SK-N-SH treated with all-trans-retinoic acid at 6 μM for 48 hours (cell line): ENCODE measurements at regions not wholly inside any gene's neighbourhood (a gene's known extent, or its start where the extent isn't known, plus 50 kb on each side); places are given as distances from the start of the nearest gene placed in this dataset.
"Not testable (repeated sequence)": the region's sequence is repeated elsewhere in the genome, so short reads cannot be mapped to it uniquely, and the experiment has no call there.

Experiments
- ATAC-seq: fragments of 200-7000 bp; cut with Tn5 transposase; 3 replicates; pipeline ENCODE4 v1.9.1; 2020; ENCODE audit warnings: mild to moderate bottlenecking, moderate library complexity
- BACH2 ChIP-seq: fragments of 250-450 bp; sonication (Bioruptor Pico); IDR thresholded peaks from 2 replicates; pipeline ENCODE4 v1.9.0; 2021; ENCODE audit warnings: mild to moderate bottlenecking, borderline replicate concordance
- CSDC2 ChIP-seq: fragments of 250-450 bp; sonication (Bioruptor Pico); IDR thresholded peaks from 2 replicates; pipeline ENCODE4 v1.5.0; 2020; ENCODE audit warnings: mild to moderate bottlenecking, moderate library complexity
- GLIS3 ChIP-seq: fragments of 250-450 bp; sonication (Bioruptor Pico); IDR thresholded peaks from 2 replicates; pipeline ENCODE4 v1.5.0; 2020; ENCODE audit warnings: mild to moderate bottlenecking, moderate library complexity
- ISL1 ChIP-seq: fragments of 250-450 bp; sonication (Bioruptor Pico); IDR thresholded peaks from 2 replicates; pipeline ENCODE4 v2.1.2; 2022; ENCODE audit warnings: mild to moderate bottlenecking, moderate library complexity
- OSR1 ChIP-seq: fragments of 250-450 bp; sonication (Bioruptor Pico); IDR thresholded peaks from 2 replicates; pipeline ENCODE4 v1.8.0; 2022; ENCODE audit warnings: moderate library complexity, mild to moderate bottlenecking, inconsistent platforms
- POU6F1 ChIP-seq: fragments of 250-450 bp; sonication (Bioruptor Pico); IDR thresholded peaks from 2 replicates; pipeline ENCODE4 v1.8.0; 2021; ENCODE audit warnings: low read depth, mild to moderate bottlenecking, moderate library complexity, borderline replicate concordance
- PPARA ChIP-seq: fragments of 250-450 bp; sonication (Bioruptor Pico); IDR thresholded peaks from 2 replicates; pipeline ENCODE4 v1.5.0; 2020; ENCODE audit warnings: mild to moderate bottlenecking, borderline replicate concordance
- RARB ChIP-seq: fragments of 250-450 bp; sonication (Bioruptor Pico); IDR thresholded peaks from 2 replicates; pipeline ENCODE4 v1.8.0; 2021; ENCODE audit warnings: mild to moderate bottlenecking, moderate library complexity
- SNAI2 ChIP-seq: fragments of 250-450 bp; sonication (Bioruptor Pico); IDR thresholded peaks from 2 replicates; pipeline ENCODE4 v1.5.0; 2020; ENCODE audit warnings: mild to moderate bottlenecking, moderate library complexity
- TCF4 ChIP-seq: fragments of 250-450 bp; sonication (Bioruptor Pico); IDR thresholded peaks from 2 replicates; pipeline ENCODE4 v1.8.0; 2021; ENCODE audit warnings: mild to moderate bottlenecking, moderate library complexity, borderline replicate concordance
- TOX ChIP-seq: fragments of 250-450 bp; sonication (Bioruptor Pico); IDR thresholded peaks from 2 replicates; pipeline ENCODE4 v1.8.0; 2021; ENCODE audit warnings: mild to moderate bottlenecking, moderate library complexity, borderline replicate concordance
- TSHZ2 ChIP-seq: fragments of 250-450 bp; sonication (Bioruptor Pico); IDR thresholded peaks from 2 replicates; pipeline ENCODE4 v1.5.0; 2020; ENCODE audit warnings: mild to moderate bottlenecking, moderate library complexity
- ZFP3 ChIP-seq: fragments of 250-450 bp; sonication (Bioruptor Pico); IDR thresholded peaks from 2 replicates; pipeline ENCODE4 v1.5.0; 2020; ENCODE audit warnings: mild to moderate bottlenecking, moderate library complexity
- ZFP30 ChIP-seq: fragments of 450-650 bp; formaldehyde crosslinking; IDR thresholded peaks from 2 replicates; pipeline ENCODE4 v1.5.0; 2022; ENCODE audit warnings: mild to moderate bottlenecking, moderate library complexity
- ZNF565 ChIP-seq: fragments of 450-650 bp; formaldehyde crosslinking; conservative IDR thresholded peaks from 2 replicates; pipeline ENCODE4 v1.5.0; 2020; ENCODE audit warnings: low read depth, mild to moderate bottlenecking, moderate library complexity
- ZNF70 ChIP-seq: fragments of 450-650 bp; formaldehyde crosslinking; IDR thresholded peaks from 2 replicates; pipeline ENCODE4 v1.5.0; 2020; ENCODE audit warnings: mild to moderate bottlenecking, moderate library complexity
- ZNF8 ChIP-seq: fragments of 450-650 bp; formaldehyde crosslinking; IDR thresholded peaks from 2 replicates; pipeline ENCODE4 v1.5.0; 2020; ENCODE audit warnings: mild to moderate bottlenecking, moderate library complexity
- TF ChIP-seq, protein P1 (sequence below): fragments of 250-450 bp; sonication (Bioruptor Pico); IDR thresholded peaks from 2 replicates; pipeline ENCODE4 v1.8.0; 2020; ENCODE audit warnings: mild to moderate bottlenecking, moderate library complexity, borderline replicate concordance
- TF ChIP-seq, protein P2 (sequence below): fragments of 250-450 bp; sonication (Bioruptor Pico); IDR thresholded peaks from 2 replicates; pipeline ENCODE4 v1.5.1; 2020; ENCODE audit warnings: low read depth, mild to moderate bottlenecking, moderate library complexity

DNA sequence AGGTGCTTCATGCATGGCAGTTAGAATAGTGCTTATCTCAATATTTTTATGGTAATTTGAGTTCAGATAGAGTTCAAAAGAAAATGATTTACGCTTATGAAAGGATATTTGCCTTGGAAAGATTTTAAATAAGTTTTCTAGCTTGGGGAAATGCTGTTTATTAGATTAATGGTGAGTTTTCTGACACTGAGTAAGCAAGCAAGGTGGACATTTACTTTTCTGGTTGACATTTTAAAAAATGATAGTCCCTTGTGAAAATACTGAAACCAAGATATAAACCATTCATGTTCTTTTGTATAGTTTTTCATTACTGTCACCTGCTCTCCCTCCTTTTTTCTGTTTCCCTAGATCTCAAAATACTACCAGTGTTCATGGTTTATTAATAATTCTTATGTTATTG is 1034.8 kb upstream of the SPRY2 start:
- no peak for TF ChIP-seq TSHZ2 (CRISPR knock-in tag)
- TF ChIP-seq PPARA (CRISPR knock-in tag), result no peak
- TF ChIP-seq, protein P1, sequence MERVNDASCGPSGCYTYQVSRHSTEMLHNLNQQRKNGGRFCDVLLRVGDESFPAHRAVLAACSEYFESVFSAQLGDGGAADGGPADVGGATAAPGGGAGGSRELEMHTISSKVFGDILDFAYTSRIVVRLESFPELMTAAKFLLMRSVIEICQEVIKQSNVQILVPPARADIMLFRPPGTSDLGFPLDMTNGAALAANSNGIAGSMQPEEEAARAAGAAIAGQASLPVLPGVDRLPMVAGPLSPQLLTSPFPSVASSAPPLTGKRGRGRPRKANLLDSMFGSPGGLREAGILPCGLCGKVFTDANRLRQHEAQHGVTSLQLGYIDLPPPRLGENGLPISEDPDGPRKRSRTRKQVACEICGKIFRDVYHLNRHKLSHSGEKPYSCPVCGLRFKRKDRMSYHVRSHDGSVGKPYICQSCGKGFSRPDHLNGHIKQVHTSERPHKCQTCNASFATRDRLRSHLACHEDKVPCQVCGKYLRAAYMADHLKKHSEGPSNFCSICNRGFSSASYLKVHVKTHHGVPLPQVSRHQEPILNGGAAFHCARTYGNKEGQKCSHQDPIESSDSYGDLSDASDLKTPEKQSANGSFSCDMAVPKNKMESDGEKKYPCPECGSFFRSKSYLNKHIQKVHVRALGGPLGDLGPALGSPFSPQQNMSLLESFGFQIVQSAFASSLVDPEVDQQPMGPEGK (CRISPR knock-in tag), result no peak
- no peak for TF ChIP-seq ZNF565 (CRISPR knock-in tag)
- no peak for TF ChIP-seq OSR1 (CRISPR knock-in tag)
- TF ChIP-seq ZNF8 (CRISPR knock-in tag), result no peak
- no peak for TF ChIP-seq GLIS3
- no peak for TF ChIP-seq POU6F1

GRCh38 chr13:81362711-81363110 is 1021.8 kb upstream of the SPRY2 start:
- ATAC-seq, result not testable (repeated sequence)

More for the DNA sequence above, 1034.8 kb upstream of the SPRY2 start:
- ATAC-seq, result no peak

GRCh38 chr13:81350056-81350455 is 1009.1 kb upstream of the SPRY2 start:
- ATAC-seq, result no peak
- no peak for TF ChIP-seq ZFP30 (CRISPR knock-in tag)
- TF ChIP-seq TOX (CRISPR knock-in tag), result no peak
- no peak for TF ChIP-seq RARB (CRISPR knock-in tag)
- TF ChIP-seq BACH2, result no peak
- no peak for TF ChIP-seq PPARA (CRISPR knock-in tag)
- no peak for TF ChIP-seq ZNF70 (CRISPR knock-in tag)
- TF ChIP-seq, all 23 proteins: peak for 0

DNA sequence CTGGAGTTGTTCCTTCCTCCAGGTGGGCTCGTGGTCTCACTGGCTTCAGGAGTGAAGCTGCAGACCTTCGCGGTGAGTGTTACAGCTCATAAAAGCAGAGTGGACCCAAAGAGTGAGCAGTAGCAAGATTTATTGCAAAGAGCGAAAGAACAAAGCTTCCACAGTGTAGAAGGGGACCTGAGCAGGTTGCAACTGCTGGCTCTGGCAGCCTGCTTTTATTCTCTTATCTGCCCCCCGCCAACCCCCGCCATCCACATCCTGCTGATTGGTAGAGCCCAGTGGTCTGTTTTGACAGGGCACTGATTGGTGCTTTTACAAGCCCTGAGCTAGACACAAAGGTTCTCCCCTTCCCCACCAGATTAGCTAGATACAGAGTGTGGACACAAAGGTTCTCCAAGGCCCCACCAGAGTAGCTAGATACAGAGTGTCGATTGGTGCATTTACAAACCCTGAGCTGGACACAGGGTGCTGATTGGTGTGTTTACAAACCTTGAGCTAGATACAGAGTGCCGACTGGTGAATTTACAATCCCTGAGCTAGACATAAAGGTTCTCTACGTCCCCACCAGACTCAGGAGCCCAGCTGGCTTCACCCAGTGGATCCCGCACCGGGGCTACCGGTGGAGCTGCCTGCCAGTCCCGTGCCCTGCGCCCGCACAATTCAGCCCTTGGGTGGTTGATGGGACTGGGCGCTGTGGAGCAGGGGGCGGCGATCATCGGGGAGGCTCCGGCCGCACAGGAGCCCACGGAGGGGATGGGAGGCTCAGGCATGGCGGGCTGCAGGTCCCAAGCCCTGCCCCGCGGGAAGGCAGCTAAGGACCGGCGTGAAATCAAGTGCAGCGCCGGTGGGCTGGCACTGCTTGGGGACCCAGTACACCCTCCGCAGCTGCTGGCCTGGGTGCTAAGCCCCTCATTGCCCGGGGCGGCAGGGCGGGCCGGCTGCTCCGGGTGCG is 999.5 kb upstream of the SPRY2 start:
- not testable (repeated sequence) for ATAC-seq

GRCh38 chr13:81339666-81340065 is 998.7 kb upstream of the SPRY2 start:
- ATAC-seq, result not testable (repeated sequence)

- ATAC-seq, result no peak
- TF ChIP-seq, protein P2, sequence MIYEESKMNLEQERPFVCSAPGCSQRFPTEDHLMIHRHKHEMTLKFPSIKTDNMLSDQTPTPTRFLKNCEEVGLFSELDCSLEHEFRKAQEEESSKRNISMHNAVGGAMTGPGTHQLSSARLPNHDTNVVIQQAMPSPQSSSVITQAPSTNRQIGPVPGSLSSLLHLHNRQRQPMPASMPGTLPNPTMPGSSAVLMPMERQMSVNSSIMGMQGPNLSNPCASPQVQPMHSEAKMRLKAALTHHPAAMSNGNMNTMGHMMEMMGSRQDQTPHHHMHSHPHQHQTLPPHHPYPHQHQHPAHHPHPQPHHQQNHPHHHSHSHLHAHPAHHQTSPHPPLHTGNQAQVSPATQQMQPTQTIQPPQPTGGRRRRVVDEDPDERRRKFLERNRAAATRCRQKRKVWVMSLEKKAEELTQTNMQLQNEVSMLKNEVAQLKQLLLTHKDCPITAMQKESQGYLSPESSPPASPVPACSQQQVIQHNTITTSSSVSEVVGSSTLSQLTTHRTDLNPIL, result no peak
- TF ChIP-seq ZFP3 (CRISPR knock-in tag), result no peak
- no peak for TF ChIP-seq ISL1 (CRISPR knock-in tag)
- TF ChIP-seq TOX (CRISPR knock-in tag), result no peak
- TF ChIP-seq SNAI2 (CRISPR knock-in tag), result no peak
- TF ChIP-seq, protein P1 (CRISPR knock-in tag), result no peak
- no peak for TF ChIP-seq OSR1 (CRISPR knock-in tag)
- no peak for TF ChIP-seq CSDC2 (CRISPR knock-in tag)
- TF ChIP-seq TCF4, result no peak
- TF ChIP-seq ZFP30 (CRISPR knock-in tag), result no peak
- TF ChIP-seq ZNF70 (CRISPR knock-in tag), result no peak
- no peak for TF ChIP-seq RARB (CRISPR knock-in tag)
These were observed 993.6 kb upstream of the SPRY2 start for GRCh38 chr13:81334481-81334880.
